ENCODE measurements at regions not wholly inside any gene's neighbourhood (a gene's known extent, or its start where the extent isn't known, plus 50 kb on each side); places are given as distances from the start of the nearest gene placed in this dataset.

- TF ChIP-seq POLR2AphosphoS5 (IDR thresholded peaks at IDR 0.05; ENCODE audit: low read depth, low read length) (no peak), SIN3A (IDR thresholded peaks at IDR 0.05; ENCODE audit: borderline replicate concordance, insufficient read depth, low read length) (no peak)
Observed at GRCh38 chr1:228683428-228683827, 51.9 kb upstream of the RHOU start.
